CD4-positive, alpha-beta T cell treated with Interferon alpha-2 for 1 hour (primary cell): ENCODE measurements at regions not wholly inside any gene's neighbourhood (a gene's known extent, or its start where the extent isn't known, plus 50 kb on each side); places are given as distances from the start of the nearest gene placed in this dataset.

Experiments
- DNase-seq, 2 donors: peaks; one replicate each; pipeline ENCODE4 v3.0.0-alpha.2; 2020 to 2022

DNA sequence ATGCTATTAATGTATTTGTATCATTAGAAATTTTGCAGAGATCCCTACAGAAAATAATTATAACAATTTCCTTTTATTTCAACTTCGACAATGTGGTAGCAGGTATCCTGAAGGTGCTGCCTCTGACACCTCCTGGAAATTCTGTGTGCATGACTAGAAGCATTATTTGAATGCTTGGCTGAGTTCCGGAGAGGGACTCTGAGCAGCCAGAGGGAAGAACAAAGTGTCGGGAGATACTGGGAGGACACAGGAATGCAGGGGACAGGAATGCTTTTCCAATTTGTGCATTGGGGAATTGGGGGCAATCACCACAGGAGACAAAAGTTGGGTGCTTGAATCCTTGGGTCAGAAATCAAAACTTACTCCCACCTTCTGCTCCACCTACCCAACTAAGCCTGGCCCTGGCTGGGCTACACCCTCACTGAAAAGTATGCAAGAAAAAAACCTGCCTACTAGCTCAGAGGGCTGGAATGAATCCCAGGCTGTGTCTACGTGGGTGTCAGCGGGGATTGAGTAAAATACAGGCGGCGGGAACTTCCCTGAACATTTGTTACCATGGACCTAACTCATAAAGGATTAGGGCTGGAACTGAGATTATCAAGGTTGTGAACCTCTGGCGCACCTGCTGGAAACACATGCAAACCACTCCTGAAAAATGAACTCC lies 299.3 kb downstream of the SOX11 start:
- no peak for DNase-seq

GRCh38 chr2:5995832-5996231 lies 303.6 kb downstream of the SOX11 start:
- no peak for DNase-seq

DNA sequence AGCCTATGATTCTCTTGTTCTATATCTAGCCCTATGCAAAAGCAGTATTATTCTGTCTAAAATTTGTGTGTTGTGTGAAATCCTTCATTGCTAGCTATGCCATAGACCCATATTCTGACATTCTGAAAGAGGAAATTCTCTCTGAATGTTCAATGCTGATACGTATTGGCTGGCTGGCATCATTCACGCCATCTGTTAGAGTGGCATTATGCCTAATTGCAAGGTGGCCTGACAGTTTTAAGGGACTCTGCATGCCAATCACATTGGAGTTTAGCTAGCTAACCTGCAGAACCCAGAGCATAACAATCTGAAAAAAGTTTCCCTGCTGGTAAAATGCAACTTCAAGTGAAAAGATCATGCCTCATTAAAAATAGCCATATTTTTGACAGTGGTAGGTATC lies 316.0 kb downstream of the SOX11 start:
- no peak for DNase-seq

DNA sequence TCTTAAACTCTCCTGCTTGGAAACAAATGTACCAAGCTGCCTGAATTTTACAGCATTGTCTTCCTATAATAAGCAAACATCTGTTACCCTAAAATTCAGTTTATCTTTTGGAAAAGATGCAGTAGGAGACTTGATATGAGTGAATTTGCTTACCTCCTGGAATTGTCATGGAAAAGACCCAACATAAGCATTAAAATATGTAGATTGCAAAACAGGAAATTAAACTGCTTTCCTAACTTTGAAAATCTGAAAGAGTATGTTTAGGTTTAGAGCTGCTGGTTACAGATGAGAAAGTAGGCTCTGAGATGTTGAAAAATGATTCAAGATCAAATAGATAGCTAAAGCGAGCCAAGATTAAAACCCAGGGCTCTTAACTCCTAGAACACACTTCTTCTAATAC lies 316.5 kb downstream of the SOX11 start:
- DNase-seq = no peak

DNA sequence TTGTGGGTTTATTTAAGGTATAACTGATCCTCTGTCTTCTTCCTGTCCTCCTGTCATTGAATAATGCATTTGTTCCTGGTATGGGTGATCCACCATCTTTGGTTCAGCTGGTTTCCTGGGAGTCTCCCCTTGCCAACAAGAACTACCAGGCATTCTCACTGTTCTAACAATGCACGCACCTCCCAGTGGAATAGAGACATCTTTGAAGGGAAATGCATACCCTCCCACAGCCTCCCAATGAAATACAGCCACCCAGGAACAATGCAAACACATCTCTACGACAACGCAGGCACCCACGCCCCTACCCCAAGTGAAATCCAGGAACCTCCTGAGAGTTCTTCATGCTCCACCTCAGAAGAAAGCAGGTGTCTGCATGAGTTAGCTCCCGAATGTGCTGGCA lies 318.0 kb downstream of the SOX11 start:
- DNase-seq = no peak

- DNase-seq = no peak
Observed at GRCh38 chr2:6011921-6012320, 319.7 kb downstream of the SOX11 start.

DNA sequence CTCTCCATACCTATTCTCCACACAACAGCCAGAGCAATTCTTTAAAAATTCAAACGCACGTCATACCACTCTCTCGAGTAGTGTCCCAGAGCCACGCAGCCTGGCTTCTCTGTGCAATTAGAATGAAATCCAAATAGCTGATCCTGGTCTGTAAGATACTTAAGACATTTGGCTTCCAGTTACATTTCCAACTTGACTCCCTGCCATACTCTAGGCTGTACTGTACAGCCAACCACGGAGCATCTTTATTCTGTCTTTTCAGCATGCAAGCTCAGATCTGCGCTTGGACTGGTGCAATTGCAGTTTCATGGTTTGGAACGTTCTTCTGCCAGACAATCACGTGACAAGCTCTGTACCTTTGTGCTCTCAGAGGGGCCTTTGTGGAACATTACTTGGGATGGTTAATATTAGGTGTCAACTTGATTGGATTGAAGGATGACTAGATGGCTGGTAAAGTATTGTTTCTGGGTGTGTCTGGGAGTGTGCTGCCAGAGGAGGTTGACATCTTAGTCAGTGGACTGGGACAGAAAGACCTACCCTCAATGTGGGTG lies 325.6 kb downstream of the SOX11 start:
- no peak for DNase-seq

DNA sequence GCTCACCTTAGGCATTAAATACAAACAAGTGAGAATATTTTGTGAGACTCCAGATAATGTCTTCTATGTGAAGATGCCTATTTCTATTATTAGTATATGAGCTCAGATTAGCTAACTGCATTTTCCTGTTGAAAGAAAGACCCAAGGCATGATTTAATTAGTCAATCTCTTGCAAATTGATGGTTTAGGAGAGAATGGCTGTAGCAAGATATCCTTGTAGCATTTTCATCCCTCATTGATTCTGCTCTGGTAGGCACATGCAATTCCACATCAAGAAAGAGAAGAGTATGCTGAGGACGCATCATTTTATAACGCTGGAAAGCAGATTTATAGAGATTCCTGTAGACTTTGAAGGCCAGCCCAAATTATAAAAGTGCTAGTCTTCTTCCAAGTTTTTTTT lies 332.0 kb downstream of the SOX11 start:
- no peak for DNase-seq

GRCh38 chr2:6024784-6025183 lies 332.6 kb downstream of the SOX11 start:
- DNase-seq = no peak

DNA sequence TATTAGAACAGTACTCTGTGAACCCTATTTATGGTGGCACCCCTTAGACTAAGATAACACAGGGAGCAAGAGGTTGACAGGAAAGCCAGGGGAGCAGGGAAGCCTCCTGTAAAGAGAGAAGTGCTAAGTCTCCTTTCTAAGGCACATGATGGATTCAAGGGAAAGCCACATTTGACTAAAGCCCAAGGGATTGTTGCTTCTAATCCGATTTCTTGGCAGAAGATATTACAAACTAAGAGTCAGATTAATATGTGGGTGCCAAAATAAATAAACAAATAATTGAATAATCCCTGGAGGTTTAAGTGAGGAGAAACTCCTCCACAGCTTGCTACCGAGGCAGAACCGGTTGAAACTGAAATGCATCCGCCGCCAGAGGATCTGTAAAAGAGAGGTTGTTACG lies 333.2 kb downstream of the SOX11 start:
- DNase-seq = no peak

DNA sequence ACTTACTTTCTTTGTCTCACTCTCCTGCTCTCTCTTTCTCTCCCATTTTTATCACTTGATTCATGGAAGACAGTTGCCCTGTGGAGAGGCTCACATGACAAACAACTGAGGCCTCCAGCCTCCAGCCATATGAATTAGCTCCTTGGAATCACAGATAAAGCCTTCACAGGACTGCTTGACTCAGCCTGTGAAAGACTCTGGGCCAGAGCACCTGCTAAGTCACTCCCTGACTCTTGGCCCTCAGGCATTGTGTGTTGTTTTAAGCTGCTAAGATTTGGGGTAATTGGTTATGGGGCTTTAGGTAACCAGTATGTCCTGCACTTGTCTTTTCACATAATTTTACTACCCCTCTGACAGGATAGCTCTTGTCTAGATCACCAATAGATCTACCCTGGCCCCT lies 334.9 kb downstream of the SOX11 start:
- no peak for DNase-seq

- no peak for DNase-seq
Observed at GRCh38 chr2:6031200-6031867, 339.1 kb downstream of the SOX11 start.

DNA sequence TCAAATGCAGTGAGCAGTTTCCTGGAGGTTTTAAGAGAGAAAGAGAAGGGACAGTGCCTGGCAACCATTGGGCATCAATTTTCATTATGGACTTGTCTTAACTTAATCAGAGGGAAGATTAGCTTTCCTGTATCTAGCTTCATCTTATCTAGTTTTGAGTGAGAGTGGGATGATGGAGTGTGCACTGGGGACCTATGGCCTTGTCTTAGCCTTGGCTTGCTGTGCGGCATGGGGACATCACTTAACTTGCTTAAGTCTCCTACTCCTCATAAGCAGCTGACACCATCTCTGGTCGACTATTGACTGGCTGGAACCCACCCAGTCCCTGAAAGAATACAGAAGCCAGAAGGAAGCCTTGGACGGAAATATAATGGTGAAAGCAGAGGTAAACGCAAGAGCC lies 344.0 kb downstream of the SOX11 start:
- DNase-seq = no peak

- no peak for DNase-seq
Observed at GRCh38 chr2:6043238-6043637, 351.1 kb downstream of the SOX11 start.

DNA sequence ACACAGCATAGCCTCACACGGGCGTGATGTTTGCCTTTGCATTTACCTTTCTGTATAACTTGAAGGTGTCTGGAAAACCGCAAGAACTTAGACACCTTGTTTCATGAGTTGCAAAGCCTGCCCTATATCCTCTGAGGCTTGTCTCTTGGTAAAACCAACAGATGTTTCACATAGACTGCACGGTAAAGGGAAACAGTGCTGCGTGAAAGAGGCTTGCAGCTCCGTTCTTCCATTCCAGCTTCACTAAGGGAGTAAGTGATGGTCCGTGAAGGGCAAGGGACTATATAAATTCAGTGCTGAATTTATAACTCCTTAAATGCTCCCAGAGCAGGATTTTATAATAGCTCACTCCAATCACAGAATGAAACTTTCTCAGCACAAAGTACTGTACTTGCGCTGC lies 360.5 kb downstream of the SOX11 start:
- DNase-seq = no peak

DNA sequence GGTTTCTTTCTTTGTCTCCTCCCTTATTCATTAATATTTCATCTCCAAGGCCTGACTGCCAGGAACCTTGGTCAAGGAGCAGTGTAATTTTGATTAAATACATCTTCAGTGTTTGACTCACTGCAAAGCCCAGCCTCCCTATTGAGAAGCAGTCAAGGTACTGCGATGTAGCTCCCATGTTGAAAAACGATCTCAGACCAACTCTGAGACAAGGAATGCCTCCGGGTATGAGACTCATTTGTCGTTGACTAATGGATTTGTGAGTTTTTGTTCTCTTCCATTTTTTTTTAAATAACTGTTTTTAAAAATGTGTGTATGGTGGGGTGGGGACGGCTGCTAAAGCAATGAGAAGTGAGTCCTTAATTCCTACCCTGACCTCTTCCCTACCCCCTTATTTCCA lies 361.6 kb downstream of the SOX11 start:
- DNase-seq = no peak

DNA sequence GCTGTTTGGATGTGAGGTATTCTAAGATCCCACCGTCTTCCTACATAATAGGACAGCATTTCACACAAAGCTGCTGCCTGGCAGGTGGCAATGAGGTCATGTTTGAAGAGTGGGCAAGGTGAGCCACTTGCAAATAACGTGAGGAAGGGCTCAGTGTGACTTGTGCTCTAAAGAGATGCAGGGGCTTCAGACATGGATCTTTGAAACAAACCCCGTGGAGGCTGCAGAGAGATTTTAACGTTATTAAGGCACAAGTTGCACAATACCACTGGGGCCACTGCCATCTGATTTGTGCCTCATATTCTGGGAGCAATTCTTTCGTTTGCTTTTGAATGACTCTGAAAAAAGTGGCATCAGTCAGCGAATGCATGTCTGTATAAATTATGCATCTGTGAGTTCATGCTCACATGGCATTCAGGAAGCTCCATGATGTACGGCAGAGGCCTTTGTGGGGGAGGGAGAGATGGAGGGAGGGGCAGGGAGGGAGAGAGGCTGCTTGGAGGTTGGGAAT lies 362.0 kb downstream of the SOX11 start:
- no peak for DNase-seq

GRCh38 chr2:6060992-6061663 lies 368.9 kb downstream of the SOX11 start:
- no peak for DNase-seq

DNA sequence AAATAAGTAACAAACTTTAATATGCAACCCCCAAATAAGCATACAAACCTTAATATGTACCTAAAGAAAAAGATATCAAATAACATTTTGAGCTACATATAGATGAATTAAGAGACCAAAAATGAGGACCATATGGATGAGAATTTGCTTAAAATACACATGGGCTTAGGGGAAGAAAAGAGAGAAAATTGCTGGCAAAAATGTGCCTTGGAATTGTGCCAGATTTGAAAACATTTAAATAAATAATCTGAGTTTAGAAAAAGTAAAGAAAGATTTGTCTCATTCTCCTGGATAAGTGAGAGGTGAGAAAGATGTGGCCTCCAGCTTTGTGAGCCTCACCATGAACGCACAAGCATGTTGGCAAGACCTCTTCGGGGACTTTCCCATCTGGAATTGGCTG lies 372.6 kb downstream of the SOX11 start:
- DNase-seq = no peak

DNA sequence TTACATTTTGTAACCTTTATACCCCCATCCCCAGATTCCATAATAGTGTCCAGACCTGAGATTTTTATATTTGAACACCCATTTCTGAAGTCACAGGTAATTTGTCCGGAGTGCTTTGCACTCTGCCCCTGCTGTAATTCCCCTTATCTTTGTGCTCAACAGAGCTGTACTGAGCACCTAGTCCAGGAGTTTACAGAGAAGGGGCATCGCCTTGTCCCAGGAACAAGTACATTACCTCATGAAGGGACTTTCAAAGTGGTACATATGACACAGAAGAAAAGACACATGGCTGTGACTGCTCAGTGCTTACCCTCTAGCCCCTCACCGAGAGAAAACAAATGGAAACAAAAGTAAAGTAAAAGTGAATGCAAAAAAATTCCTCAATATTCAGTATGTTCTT lies 373.5 kb downstream of the SOX11 start:
- DNase-seq = no peak

DNA sequence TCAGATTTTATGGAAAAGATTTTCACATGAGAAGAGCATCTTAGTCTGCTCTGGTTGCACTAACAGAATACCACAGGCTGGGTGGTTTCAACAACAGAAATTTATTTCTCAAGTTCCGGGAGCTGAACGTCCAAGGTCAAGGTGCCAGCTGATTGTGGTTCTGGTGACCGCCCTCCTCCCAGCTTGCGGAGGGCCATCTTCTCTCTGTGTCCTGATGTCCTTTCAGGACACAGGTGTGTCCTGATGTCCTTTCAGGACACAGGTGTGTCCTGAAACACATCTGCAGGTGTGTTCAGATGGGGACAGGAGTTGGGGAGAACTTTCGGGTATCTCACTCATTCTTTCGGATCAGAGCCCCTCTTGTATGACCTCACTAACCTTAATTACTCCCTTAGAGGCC lies 374.9 kb downstream of the SOX11 start:
- no peak for DNase-seq

- DNase-seq = no peak
Observed at GRCh38 chr2:6067806-6068205, 375.6 kb downstream of the SOX11 start.

- no peak for DNase-seq
Observed at GRCh38 chr2:6068429-6068828, 376.2 kb downstream of the SOX11 start.

- no peak for DNase-seq
Observed at GRCh38 chr2:6069381-6069780, 377.2 kb downstream of the SOX11 start.
